ENCODE measurements at regions not wholly inside any gene's neighbourhood (a gene's known extent, or its start where the extent isn't known, plus 50 kb on each side); places are given as distances from the start of the nearest gene placed in this dataset.

GRCh38 chr11:129324533-129325175 is 51.0 kb upstream of the BARX2 start:
- no peak for DNase-seq

GRCh38 chr11:129323896-129324502 is 51.6 kb upstream of the BARX2 start:
- DNase-seq, result no peak

- no peak for DNase-seq
Measured at GRCh38 chr11:129322941-129323340, 52.7 kb upstream of the BARX2 start.

- DNase-seq, result no peak
Measured at GRCh38 chr11:129321076-129321475, 54.6 kb upstream of the BARX2 start.

GRCh38 chr11:129320494-129320893 is 55.2 kb upstream of the BARX2 start:
- DNase-seq, result no peak

GRCh38 chr11:129319751-129320150 is 55.9 kb upstream of the BARX2 start:
- DNase-seq, result no peak

GRCh38 chr11:129319201-129319600 is 56.4 kb upstream of the BARX2 start:
- no peak for DNase-seq

GRCh38 chr11:129317571-129317970 is 58.1 kb upstream of the BARX2 start:
- DNase-seq, result no peak

GRCh38 chr11:129316781-129317180 is 58.9 kb upstream of the BARX2 start:
- DNase-seq, result no peak

GRCh38 chr11:129315781-129316579 is 59.7 kb upstream of the BARX2 start:
- no peak for DNase-seq

- DNase-seq, result no peak
Measured at GRCh38 chr11:129314371-129314770, 61.3 kb upstream of the BARX2 start.

- no peak for DNase-seq
Measured at GRCh38 chr11:129313541-129314297, 61.9 kb upstream of the BARX2 start.

- DNase-seq, result no peak
Measured at GRCh38 chr11:129312730-129313503, 62.7 kb upstream of the BARX2 start.

GRCh38 chr11:129308241-129308865 is 67.3 kb upstream of the BARX2 start:
- DNase-seq, result no peak

GRCh38 chr11:129307162-129307561 is 68.5 kb upstream of the BARX2 start:
- DNase-seq, result no peak

GRCh38 chr11:129302386-129303101 is 73.1 kb upstream of the BARX2 start:
- no peak for DNase-seq

- no peak for DNase-seq
Measured at GRCh38 chr11:129300099-129300498, 75.5 kb upstream of the BARX2 start.

GRCh38 chr11:129298988-129299387 is 76.7 kb upstream of the BARX2 start:
- no peak for DNase-seq

GRCh38 chr11:129295746-129296145 is 79.9 kb upstream of the BARX2 start:
- DNase-seq, result no peak

- DNase-seq, result no peak
Measured at GRCh38 chr11:129292771-129293170, 82.9 kb upstream of the BARX2 start.

- DNase-seq, result no peak
Measured at GRCh38 chr11:129292092-129292491, 83.6 kb upstream of the BARX2 start.
